ENCODE measurements at regions not wholly inside any gene's neighbourhood (a gene's known extent, or its start where the extent isn't known, plus 50 kb on each side); places are given as distances from the start of the nearest gene placed in this dataset.

DNA sequence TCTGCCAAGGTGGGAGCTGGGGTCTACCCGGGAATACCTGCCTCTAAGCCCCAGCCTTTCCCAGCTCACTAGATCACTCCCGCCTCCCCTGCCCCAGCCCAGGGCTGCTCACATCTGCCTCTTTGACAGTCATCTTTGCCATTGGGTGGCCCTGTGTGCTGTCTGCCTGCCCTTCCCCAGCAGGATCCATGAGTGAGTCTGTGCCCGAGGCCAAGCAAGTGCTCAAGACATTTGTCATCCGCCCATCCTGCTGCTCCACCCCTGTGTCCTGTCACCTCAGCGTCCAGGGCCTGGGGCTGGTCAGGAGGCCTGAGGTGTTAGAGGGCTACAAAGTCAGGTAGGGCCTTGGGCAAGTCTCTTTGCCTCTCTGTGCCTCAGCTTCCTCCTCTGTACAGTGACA, 89.4 kb downstream of the LSM3 start:
- no peak overlapping the region for H3K9ac ChIP-seq (replicated peaks in 1 of 4; ENCODE audit: extremely low read depth in 1 of 4, low read depth in 3 of 4, low read length in 3 of 4)
- POLR2A ChIA-PET (ENCODE audit: partially characterized antibody): interaction anchor here (1.1 kb wide), 1 partner anchor 41 kb away, joined by 3 read pairs; no protein-coding TSS in a partner anchor
- no peaks in the 10 kb centered on the region for H3K9me3 ChIP-seq (ENCODE audit: insufficient read depth in 2 of 2, low read depth in 1 of 2, low read length in 1 of 2)
- H3K4me2 ChIP-seq (ENCODE audit: insufficient read depth in 1 of 2, low read depth in 2 of 2, low read length in 2 of 2): no peak overlapping the region
- no peaks in the 10 kb centered on the region for H3K23me2 ChIP-seq (ENCODE audit: low read depth, low read length)
- 0 out of 7 replicates have a peak, but pooled peaks cover 0 to 3% (median 0%) of the 10 kb centered on the region in 4 experiments for H3K27me3 ChIP-seq (replicated peaks in 1 of 4; ENCODE audit: control insufficient read depth in 3 of 4, extremely low read depth in 1 of 4, insufficient read depth in 3 of 4, low read length in 3 of 4)
- CTCF ChIA-PET (ENCODE audit: partially characterized antibody): interaction anchor here (0.6 to 4.6 kb wide), 11 partner anchors 9 to 280 kb away, joined by 3 to 23 read pairs (median 4); partner anchors contain the start of gene SLC6A6
- H3K4me3 ChIP-seq (ENCODE audit: extremely low read depth in 1 of 4, insufficient read depth in 2 of 4, low read depth in 3 of 4, low read length in 4 of 4): no peak overlapping the region
- H3K4me1 ChIP-seq (replicated peaks in 1 of 4; ENCODE audit: control insufficient read depth in 3 of 4, insufficient read depth in 4 of 4, low read length in 3 of 4): peaks cover 0 to 7% (median under 1%) of the 10 kb centered on the region in 4 experiments; a peak in 2 of 7 replicates
- H3K4ac ChIP-seq (replicated peaks; ENCODE audit: insufficient read length, low read depth, low read length): no peak overlapping the region
- peak overlapping the region; percentile 49 for H4K91ac ChIP-seq (replicated peaks; ENCODE audit: insufficient read length, low read length)
- peak overlapping the region; percentile 57; the same call in 1 of the 2 replicates for H2BK5ac ChIP-seq (ENCODE audit: low read depth, low read length)
- no peaks in the 10 kb centered on the region for H3K36me3 ChIP-seq (ENCODE audit: control insufficient read depth in 2 of 4, insufficient read depth in 4 of 4, low read length in 3 of 4)
- peak overlapping the region; percentile 70 for H2AK5ac ChIP-seq (ENCODE audit: low read depth, low read length)
- H3K79me1 ChIP-seq (ENCODE audit: low read depth, low read length): no peaks in the 10 kb centered on the region
- no peaks in the 10 kb centered on the region for H4K20me1 ChIP-seq (replicated peaks in 1 of 2; ENCODE audit: control insufficient read depth in 1 of 2, insufficient read depth in 2 of 2, low read length in 2 of 2)
- H2BK120ac ChIP-seq (replicated peaks; ENCODE audit: low read depth, low read length): no peak overlapping the region
- FAIRE-seq (no peak), DNase-seq (ENCODE audit: low read depth in 1 of 2, low spot score in 2 of 2) (no peak)
- no peak overlapping the region for H2AFZ ChIP-seq (ENCODE audit: low read length)
- H4K8ac ChIP-seq (ENCODE audit: extremely low read depth, insufficient read depth, low read length): no peak overlapping the region
- peak overlapping the region; percentile 9; the same call in 1 of the 2 replicates for H2BK20ac ChIP-seq (ENCODE audit: low read length)
- H3K56ac ChIP-seq (replicated peaks; ENCODE audit: insufficient read length, low read depth, low read length): no peak overlapping the region
- H4K5ac ChIP-seq (ENCODE audit: insufficient read length, low read depth, low read length): no peak overlapping the region
- H2BK15ac ChIP-seq (ENCODE audit: low read length): peak overlapping the region; percentile 72; the same call in 1 of the 2 replicates
- no peak overlapping the region for H3K27ac ChIP-seq (ENCODE audit: low read depth, low read length)
- no peak overlapping the region for H3K18ac ChIP-seq (ENCODE audit: extremely low read depth, low read length)
- no peak overlapping the region for H3K23ac ChIP-seq (ENCODE audit: insufficient read length)
- H2BK12ac ChIP-seq (ENCODE audit: low read depth, low read length): peak overlapping the region; percentile 93; the same call in 1 of the 2 replicates
- no peaks in the 10 kb centered on the region for H3K79me2 ChIP-seq (ENCODE audit: control insufficient read depth in 1 of 2, insufficient read depth in 2 of 2, low read length in 2 of 2)
- no peak overlapping the region for H3K14ac ChIP-seq (ENCODE audit: insufficient read length)
- WGBS, 2 experiments (ENCODE audit: extremely low coverage in 1 of 2, insufficient coverage in 1 of 2, insufficient read length in 1 of 2, insufficient replicate concordance in 2 of 2, low coverage in 1 of 2, low lambda C conversion rate in 2 of 2, missing lambda C conversion rate in 1 of 2): 87% methylated on average over 5 of the region's 5 CpGs; no CpG with 5 or more reads in 1 of the 2 experiments
- TF ChIP-seq KDM5A (IDR thresholded peaks at IDR 0.05; ENCODE audit: low read length) (no peak), FOSL1 (IDR thresholded peaks at IDR 0.05; ENCODE audit: insufficient read depth, low read depth, low read length) (no peak)

All from H1 (cell line).